H1 (cell line): ENCODE measurements at regions not wholly inside any gene's neighbourhood (a gene's known extent, or its start where the extent isn't known, plus 50 kb on each side); places are given as distances from the start of the nearest gene placed in this dataset.

Experiments
- CTCF ChIA-PET: fragments of 300-600 bp; sonication (Branson Sonifier 250); formaldehyde crosslinking; loops from one replicate; lab custom pipeline; 2021; ENCODE audit not compliant: partially characterized antibody; lab: Charles Lee
- POLR2A ChIA-PET: fragments of 300-600 bp; sonication (Branson Sonifier 250); formaldehyde crosslinking; loops from one replicate; lab custom pipeline; 2021; ENCODE audit warnings: inconsistent platforms; ENCODE audit not compliant: partially characterized antibody; lab: Charles Lee
- DNase-seq, 2 experiments: peaks; one replicate each; pipeline versions ENCODE4 v3.0.0 to v3.0.0-alpha.2; 2010 to 2022; ENCODE audit warnings: low spot score in 2 of 2, low read depth in 1 of 2, mixed read lengths in 1 of 2
- FAIRE-seq: peaks from 2 replicates; lab custom pipeline; 2011; peaks lifted over from hg19 to GRCh38; lab: Jason Lieb, UNC
- H2AFZ ChIP-seq: 2 replicates; pipeline ENCODE4 v1.8.1; 2012; ENCODE audit warnings: low read length, inconsistent platforms
- H2AK5ac ChIP-seq: 2 replicates; pipeline ENCODE4 v1.6.1; 2013; ENCODE audit warnings: low read depth, low read length
- H2BK120ac ChIP-seq: replicated peaks from 2 replicates; pipeline ENCODE3; 2013; ENCODE audit warnings: low read depth, low read length, inconsistent platforms
- H2BK12ac ChIP-seq: 2 replicates; pipeline ENCODE4 v1.6.1; 2013; ENCODE audit warnings: low read depth, low read length
- H2BK15ac ChIP-seq: 2 replicates; pipeline ENCODE4 v1.6.1; 2013; ENCODE audit warnings: low read length
- H2BK20ac ChIP-seq: 2 replicates; pipeline ENCODE4 v1.6.1; 2013; ENCODE audit warnings: low read length
- H2BK5ac ChIP-seq: 2 replicates; pipeline ENCODE4 v1.6.1; 2013; ENCODE audit warnings: low read depth, low read length
- H3K14ac ChIP-seq: 2 replicates; pipeline ENCODE4 v1.6.1; 2013; ENCODE audit warnings: inconsistent platforms; ENCODE audit not compliant: insufficient read length
- H3K18ac ChIP-seq: 2 replicates; pipeline ENCODE4 v1.6.1; 2013; ENCODE audit warnings: low read length; ENCODE audit errors: extremely low read depth
- H3K23ac ChIP-seq: 2 replicates; pipeline ENCODE4 v1.6.1; 2013; ENCODE audit warnings: inconsistent platforms; ENCODE audit not compliant: insufficient read length
- H3K23me2 ChIP-seq: 2 replicates; pipeline ENCODE4 v1.6.1; 2013; ENCODE audit warnings: low read depth, low read length
- H3K27ac ChIP-seq: 2 replicates; pipeline ENCODE4 v1.6.1; 2011; ENCODE audit warnings: low read depth, low read length, inconsistent platforms
- H3K27me3 ChIP-seq, 4 experiments: replicated peaks in 1 of 4; 1 replicate in 1 of 4; 2 replicates in 3 of 4; pipeline versions ENCODE4 v1.6.1 to v1.8.1; 2011 to 2013; ENCODE audit warnings: low read length in 3 of 4, mild to moderate bottlenecking in 3 of 4, inconsistent platforms in 2 of 4, mixed read lengths in 2 of 4, moderate library complexity in 1 of 4; ENCODE audit not compliant: control insufficient read depth in 3 of 4, insufficient read depth in 3 of 4; ENCODE audit errors: extremely low read depth in 1 of 4
- H3K36me3 ChIP-seq, 4 experiments: 2 replicates each; pipeline versions ENCODE4 v1.6.1 to v1.8.1; 2011 to 2013; ENCODE audit warnings: mild to moderate bottlenecking in 4 of 4, low read length in 3 of 4, moderate library complexity in 2 of 4, control low read depth in 1 of 4, inconsistent platforms in 1 of 4; ENCODE audit not compliant: insufficient read depth in 4 of 4, control insufficient read depth in 2 of 4
- H3K4ac ChIP-seq: replicated peaks from 2 replicates; pipeline ENCODE3; 2013; ENCODE audit warnings: low read length, low read depth, mixed read lengths, inconsistent platforms; ENCODE audit not compliant: insufficient read length
- H3K4me1 ChIP-seq, 4 experiments: replicated peaks in 1 of 4; 1 replicate in 1 of 4; 2 replicates in 3 of 4; pipeline versions ENCODE4 v1.6.1 to v1.8.1; 2011 to 2013; ENCODE audit warnings: low read length in 3 of 4, inconsistent platforms in 2 of 4, mixed read lengths in 1 of 4; ENCODE audit not compliant: insufficient read depth in 4 of 4, control insufficient read depth in 3 of 4
- H3K4me2 ChIP-seq, 2 experiments: 2 replicates each; pipeline versions ENCODE4 v1.6.1 to v1.8.1; 2011 to 2013; ENCODE audit warnings: low read depth in 2 of 2, low read length in 2 of 2, control low read depth in 1 of 2, inconsistent platforms in 1 of 2, mild to moderate bottlenecking in 1 of 2; ENCODE audit not compliant: insufficient read depth in 1 of 2
- H3K4me3 ChIP-seq, 4 experiments: fragments of 200-600, 300-600 bp in 1 of 4; sonication (generic), shearing (Covaris generic), sonication (Bioruptor Twin) in 1 of 4; 2 replicates each; pipeline versions ENCODE4 v1.5.1 to v1.8.1; 2011 to 2016; ENCODE audit warnings: low read length in 4 of 4, low read depth in 3 of 4, control low read depth in 2 of 4, inconsistent platforms in 2 of 4, mild to moderate bottlenecking in 2 of 4, mixed read lengths in 1 of 4, moderate library complexity in 1 of 4; ENCODE audit not compliant: insufficient read depth in 2 of 4; ENCODE audit errors: extremely low read depth in 1 of 4
- H3K56ac ChIP-seq: replicated peaks from 2 replicates; pipeline ENCODE3; 2013; ENCODE audit warnings: low read depth, mild to moderate bottlenecking, mixed read lengths, low read length, inconsistent platforms; ENCODE audit not compliant: insufficient read length
- H3K79me1 ChIP-seq: 2 replicates; pipeline ENCODE4 v1.6.1; 2013; ENCODE audit warnings: low read depth, low read length, control low read depth
- H3K79me2 ChIP-seq, 2 experiments: 2 replicates each; pipeline versions ENCODE4 v1.6.1 to v1.8.1; 2012 to 2013; ENCODE audit warnings: low read length in 2 of 2, mild to moderate bottlenecking in 2 of 2, inconsistent platforms in 1 of 2; ENCODE audit not compliant: insufficient read depth in 2 of 2, control insufficient read depth in 1 of 2
- H3K9ac ChIP-seq, 4 experiments: replicated peaks in 1 of 4; 1 replicate in 1 of 4; 2 replicates in 3 of 4; pipeline versions ENCODE4 v1.6.1 to v1.8.1; 2011 to 2013; ENCODE audit warnings: low read depth in 3 of 4, low read length in 3 of 4, control low read depth in 2 of 4, mild to moderate bottlenecking in 2 of 4, moderate library complexity in 2 of 4, inconsistent platforms in 1 of 4; ENCODE audit errors: extremely low read depth in 1 of 4
- H3K9me3 ChIP-seq, 2 experiments: 2 replicates each; pipeline versions ENCODE4 v1.6.1 to v1.8.1; 2012 to 2013; ENCODE audit warnings: mild to moderate bottlenecking in 2 of 2, moderate library complexity in 2 of 2, control low read depth in 1 of 2, inconsistent platforms in 1 of 2, low read depth in 1 of 2, low read length in 1 of 2, mixed read lengths in 1 of 2; ENCODE audit not compliant: insufficient read depth in 2 of 2
- H4K20me1 ChIP-seq, 2 experiments: replicated peaks in 1 of 2; 2 replicates each; pipeline versions ENCODE3 to v1.8.1; 2011 to 2013; ENCODE audit warnings: inconsistent platforms in 2 of 2, low read length in 2 of 2, mild to moderate bottlenecking in 1 of 2; ENCODE audit not compliant: insufficient read depth in 2 of 2, control insufficient read depth in 1 of 2
- H4K5ac ChIP-seq: 2 replicates; pipeline ENCODE4 v1.6.1; 2013; ENCODE audit warnings: low read length, low read depth, mixed read lengths, inconsistent platforms; ENCODE audit not compliant: insufficient read length
- H4K8ac ChIP-seq: 2 replicates; pipeline ENCODE4 v1.8.0; 2013; ENCODE audit warnings: mild to moderate bottlenecking, moderate library complexity, low read length, inconsistent platforms; ENCODE audit not compliant: insufficient read depth; ENCODE audit errors: extremely low read depth
- H4K91ac ChIP-seq: replicated peaks from 2 replicates; pipeline ENCODE3; 2013; ENCODE audit warnings: low read length, mixed read lengths, inconsistent platforms; ENCODE audit not compliant: insufficient read length
- BCL11A ChIP-seq, 2 experiments: IDR thresholded peaks; one replicate each; pipeline ENCODE4 v1.6.1; 2011; ENCODE audit warnings: low read depth in 2 of 2, low read length in 2 of 2, mild to moderate bottlenecking in 2 of 2
- CBX8 ChIP-seq: fragments of 300-800, 300-1000 bp; sonication (generic); IDR thresholded peaks from 2 replicates; pipeline ENCODE4 v1.7.1; 2016; ENCODE audit warnings: low read depth, low read length, borderline replicate concordance
- JUND ChIP-seq: IDR thresholded peaks from 2 replicates; pipeline ENCODE4 v1.6.1; 2011; ENCODE audit warnings: mild to moderate bottlenecking, improper control_type of control experiment, low read length
- KDM1A ChIP-seq: fragments of 200-600, 300-600 bp; sonication (generic); IDR thresholded peaks from 2 replicates; pipeline ENCODE4 v1.7.1; 2016; ENCODE audit warnings: mild to moderate bottlenecking, low read length, borderline replicate concordance
- POLR2AphosphoS5 ChIP-seq: IDR thresholded peaks from 2 replicates; pipeline ENCODE4 v1.6.1; 2011; ENCODE audit warnings: low read depth, low read length
- RAD21 ChIP-seq, 2 experiments: IDR thresholded peaks in 1 of 2; conservative IDR thresholded peaks in 1 of 2; 2 replicates each; pipeline ENCODE4 v1.6.1; 2011; ENCODE audit warnings: low read depth in 2 of 2, low read length in 2 of 2, improper control_type of control experiment in 1 of 2, inconsistent platforms in 1 of 2, mild to moderate bottlenecking in 1 of 2, moderate library complexity in 1 of 2
- RBBP5 ChIP-seq: IDR thresholded peaks from 2 replicates; pipeline ENCODE4 v1.7.1; 2012; ENCODE audit warnings: low read depth, mild to moderate bottlenecking, inconsistent platforms, low read length, moderate library complexity, borderline replicate concordance
- TAF7 ChIP-seq: optimal IDR thresholded peaks from 2 replicates; pipeline ENCODE3; 2011; ENCODE audit warnings: low read depth, mild to moderate bottlenecking, inconsistent platforms, low read length, moderate library complexity, borderline replicate concordance
- TCF12 ChIP-seq: IDR thresholded peaks from 2 replicates; pipeline ENCODE4 v1.6.1; 2011; ENCODE audit warnings: low read depth, mild to moderate bottlenecking, low read length
- TEAD4 ChIP-seq: IDR thresholded peaks from 2 replicates; pipeline ENCODE4 v1.6.1; 2012; ENCODE audit warnings: low read depth, low read length, inconsistent platforms, mixed read lengths
- YY1 ChIP-seq: IDR thresholded peaks from 2 replicates; pipeline ENCODE4 v1.6.1; 2011; ENCODE audit warnings: low read depth, mild to moderate bottlenecking, low read length
- WGBS, 2 experiments: shearing (Covaris generic) in 1 of 2; methylation state at CpG; one replicate each; pipeline versions ENCODE4 v1.1.6 to v1.1.7; 2013 to 2015; ENCODE audit warnings: low lambda C conversion rate in 2 of 2, mixed read lengths in 2 of 2, inconsistent platforms in 1 of 2, low coverage in 1 of 2, missing lambda C conversion rate in 1 of 2; ENCODE audit not compliant: insufficient replicate concordance in 2 of 2, insufficient coverage in 1 of 2, insufficient read length in 1 of 2; ENCODE audit errors: extremely low coverage in 1 of 2, missing lambda C conversion rate in 1 of 2; 5-methylcytosine and 5-hydroxymethylcytosine counted together

DNA sequence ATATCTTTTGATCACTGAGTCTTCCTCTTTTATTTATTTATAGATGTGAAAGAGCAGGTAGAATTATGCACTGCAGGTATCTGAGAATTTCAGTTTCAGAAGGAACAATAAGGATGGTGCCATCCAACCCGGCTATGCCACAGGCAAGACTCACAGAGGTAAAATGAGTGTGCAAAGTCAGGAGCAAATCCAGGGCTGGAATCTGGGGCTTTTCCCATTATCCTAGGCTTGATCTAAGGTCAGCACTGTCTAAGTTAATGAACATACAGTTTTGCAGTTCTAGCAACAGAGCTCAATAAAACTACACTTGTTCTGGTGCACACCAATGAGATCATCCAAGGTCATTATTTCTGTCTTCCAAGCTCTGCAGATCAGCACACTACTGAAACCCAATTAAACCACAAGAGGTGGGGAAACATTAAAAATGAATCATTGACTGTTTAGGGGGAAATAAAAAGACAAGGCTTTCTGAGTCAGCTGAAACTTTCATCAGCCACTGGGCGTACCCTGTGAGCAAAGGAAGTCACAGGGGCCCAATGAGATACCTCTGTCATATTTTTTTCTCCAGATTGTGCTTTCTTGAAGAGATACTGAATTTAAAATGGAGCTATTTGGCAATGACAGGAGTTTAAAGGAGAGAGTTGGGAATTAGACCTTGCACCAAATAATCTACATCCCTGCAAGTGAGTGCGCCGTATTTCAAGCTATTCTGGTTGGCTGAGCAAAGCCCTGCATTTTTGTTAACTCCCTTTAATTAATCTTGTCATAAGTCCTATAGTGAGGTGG is 662.2 kb upstream of the ZNF608 start:
- WGBS, 2 experiments, result 86% methylated on average over 4 of the region's 4 CpGs; no CpG with 5 or more reads in 1 of the 2 experiments
- POLR2A ChIA-PET, result no interaction called here

More for the DNA sequence above, 662.2 kb upstream of the ZNF608 start:
- DNase-seq (no peak), FAIRE-seq (no peak)
- H3K23ac ChIP-seq, result no peak overlapping the region
- no peak overlapping the region for H2AFZ ChIP-seq
- H3K27ac ChIP-seq, result no peak overlapping the region
- no peaks in the 10 kb centered on the region for H4K20me1 ChIP-seq
- no peak overlapping the region for H2BK15ac ChIP-seq
- no peaks in the 10 kb centered on the region for H3K36me3 ChIP-seq
- no peak overlapping the region for H4K8ac ChIP-seq
- CTCF ChIA-PET, result interaction anchor here (0.7 to 1.4 kb wide), 3 partner anchors 9 to 181 kb away, joined by 3 read pairs; no protein-coding TSS in a partner anchor
- H3K4me3 ChIP-seq, result no peak overlapping the region
- H3K14ac ChIP-seq, result no peak overlapping the region
- no peak overlapping the region for H3K4ac ChIP-seq
- H3K18ac ChIP-seq, result no peak overlapping the region
- H2BK20ac ChIP-seq, result no peak overlapping the region
- H3K4me2 ChIP-seq, result no peak overlapping the region
- no peaks in the 10 kb centered on the region for H3K27me3 ChIP-seq
- H3K56ac ChIP-seq, result no peak overlapping the region
- peaks cover 0 to 33% (median 18%) of the 10 kb centered on the region in 4 experiments; a peak in 6 of 7 replicates for H3K4me1 ChIP-seq
- H3K9ac ChIP-seq, result no peak overlapping the region
- no peak for TF ChIP-seq BCL11A (IDR thresholded peaks at IDR 0.05; ENCODE audit: low read depth in 2 of 2, low read length in 2 of 2)
- TF ChIP-seq RBBP5, result no peak
- no peak for TF ChIP-seq TAF7
- TF ChIP-seq YY1, result no peak
- TF ChIP-seq TCF12, result no peak
- no peak for TF ChIP-seq CBX8
- no peak for TF ChIP-seq KDM1A
- TF ChIP-seq RAD21 (IDR thresholded peaks at IDR 0.05 in 1 of 2, conservative IDR thresholded peaks at IDR 0.05 in 1 of 2; ENCODE audit: low read depth in 2 of 2, low read length in 2 of 2), result no peak
- TF ChIP-seq JUND, result no peak
- no peak for TF ChIP-seq POLR2AphosphoS5
- TF ChIP-seq TEAD4, result no peak
- no peak overlapping the region for H2BK12ac ChIP-seq
- H3K23me2 ChIP-seq, result no peaks in the 10 kb centered on the region
- no peaks in the 10 kb centered on the region for H3K79me2 ChIP-seq
- H4K91ac ChIP-seq, result no peak overlapping the region
- H2AK5ac ChIP-seq, result no peak overlapping the region
- no peak overlapping the region for H2BK120ac ChIP-seq
- H3K9me3 ChIP-seq, result no peaks in the 10 kb centered on the region
- no peak overlapping the region for H4K5ac ChIP-seq
- H3K79me1 ChIP-seq, result no peaks in the 10 kb centered on the region
- H2BK5ac ChIP-seq, result no peak overlapping the region; the same call in 1 of the 2 replicates
